PC-9 (cell line): ENCODE measurements at regions not wholly inside any gene's neighbourhood (a gene's known extent, or its start where the extent isn't known, plus 50 kb on each side); places are given as distances from the start of the nearest gene placed in this dataset.
A peak's percentile ranks its signal among the peaks of the same experiment; 100 is the strongest.

Experiments used
- BruUV-seq: library from RNA; stranded (reverse); fragments of 400-500 nt; replicated peaks from 2 replicates; lab custom pipeline; 2021; lab: Mats Ljungman, UMichigan
- CTCF ChIA-PET: fragments of 300-600 bp; sonication (Branson Sonifier 250); formaldehyde crosslinking; loops from one replicate; lab custom pipeline; 2022; ENCODE audit warnings: antibody characterized with exemption; lab: Charles Lee
- POLR2A ChIA-PET: fragments of 300-600 bp; sonication (Branson Sonifier 250); formaldehyde crosslinking; loops from one replicate; lab custom pipeline; 2022; ENCODE audit warnings: antibody characterized with exemption; ENCODE audit not compliant: unreplicated experiment; lab: Charles Lee
- DNase-seq, 2 experiments: peaks; one replicate each; pipeline versions ENCODE4 v3.0.0 to v3.0.0-alpha.2; 2015 to 2022; ENCODE audit warnings: mixed read lengths in 1 of 2
- H2AFZ ChIP-seq: fragments of 200-600 bp; sonication (generic); 2 replicates; pipeline ENCODE4 v1.8.1; 2017; ENCODE audit warnings: antibody characterized with exemption
- H3F3A ChIP-seq: fragments of 200-600 bp; sonication (generic); 2 replicates; pipeline ENCODE4 v1.8.1; 2017; ENCODE audit warnings: antibody characterized with exemption, mild to moderate bottlenecking, low read depth; ENCODE audit not compliant: insufficient read depth
- H3K27ac ChIP-seq: fragments of 200-600 bp; sonication (generic); 2 replicates; pipeline ENCODE4 v1.6.1; 2016; ENCODE audit warnings: mixed run types
- H3K27me3 ChIP-seq: fragments of 200-600 bp; sonication (generic); 2 replicates; pipeline ENCODE4 v1.6.1; 2016; ENCODE audit warnings: low read depth, mixed run types; ENCODE audit not compliant: insufficient read depth
- H3K36me3 ChIP-seq: fragments of 200-600 bp; sonication (generic); 2 replicates; pipeline ENCODE4 v1.6.1; 2016; ENCODE audit warnings: low read depth, mixed run types
- H3K4me1 ChIP-seq: fragments of 200-600 bp; sonication (generic); replicated peaks from 2 replicates; pipeline ENCODE4 v1.6.1; 2016; ENCODE audit warnings: mixed run types; ENCODE audit not compliant: insufficient read depth
- H3K4me2 ChIP-seq: fragments of 200-600 bp; sonication (generic); 2 replicates; pipeline ENCODE4 v1.6.1; 2017; ENCODE audit warnings: mixed run types
- H3K4me3 ChIP-seq: fragments of 200-600 bp; sonication (generic); 2 replicates; pipeline ENCODE4 v1.6.1; 2016; ENCODE audit warnings: mixed run types
- H3K79me2 ChIP-seq: fragments of 200-600 bp; sonication (generic); 2 replicates; pipeline ENCODE4 v1.6.1; 2017; ENCODE audit warnings: low read depth, mixed run types
- H3K9me2 ChIP-seq: fragments of 200-600 bp; sonication (generic); 2 replicates; pipeline ENCODE4 v1.8.1; 2017; ENCODE audit warnings: mild to moderate bottlenecking; ENCODE audit not compliant: insufficient read depth
- H3K9me3 ChIP-seq: fragments of 200-600 bp; sonication (generic); 2 replicates; pipeline ENCODE4 v1.8.1; 2016; ENCODE audit warnings: low read depth; ENCODE audit not compliant: insufficient read depth
- H4K20me1 ChIP-seq: fragments of 200-600 bp; sonication (generic); 2 replicates; pipeline ENCODE4 v1.8.1; 2017; ENCODE audit not compliant: insufficient read depth
- EZH2 ChIP-seq: fragments of 200-600 bp; sonication (generic); IDR thresholded peaks from 2 replicates; pipeline ENCODE4 v1.8.0; 2017; ENCODE audit warnings: antibody characterized with exemption, low read depth
- intact Hi-C: fragments of 100-400 bp; cut with micrococcal nuclease; formaldehyde crosslinking; loops from one replicate; pipeline ENCODE4 v1.10.0; 2022; ENCODE audit not compliant: unreplicated experiment
- TF ChIP-seq, protein P1 (sequence below): fragments of 200-600 bp; sonication (generic); conservative IDR thresholded peaks from 2 replicates; pipeline ENCODE4 v1.6.1; 2017; ENCODE audit warnings: mixed run types, antibody characterized with exemption, mild to moderate bottlenecking, moderate library complexity

DNA sequence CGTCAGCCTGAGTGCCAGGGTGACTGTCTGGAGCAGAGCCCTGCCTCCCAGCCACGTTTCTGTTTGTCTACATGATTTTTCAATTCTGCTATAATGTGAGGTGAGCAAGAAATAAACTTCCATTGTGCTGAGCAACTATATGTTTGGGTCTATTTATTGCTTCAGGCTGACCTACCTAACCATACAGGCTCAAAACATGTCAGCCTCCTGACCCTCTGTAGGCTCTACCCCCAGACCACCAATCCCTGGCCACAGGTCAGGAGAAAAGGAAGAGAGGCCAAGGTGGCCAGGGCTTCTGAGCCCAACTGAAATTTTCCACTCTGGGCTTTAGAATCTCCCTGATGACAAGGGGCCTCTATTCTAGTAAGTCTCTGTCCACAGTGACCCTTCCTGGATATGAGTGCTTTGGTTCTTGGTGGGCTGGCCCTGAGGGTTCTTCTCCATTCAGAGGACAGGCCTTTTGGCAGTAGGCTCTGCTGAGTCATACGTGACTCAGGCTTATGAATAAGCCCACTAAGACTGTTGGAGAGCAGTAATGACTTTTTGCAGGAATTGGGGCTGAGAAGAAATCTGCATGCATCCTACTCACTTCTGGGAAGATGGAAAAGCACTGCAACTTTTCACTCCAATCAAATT, 117.2 kb upstream of the TBCA start:
- DNase-seq = peak; percentile 62 to 73
- Histone ChIP-seq H3K79me2 (no peaks in the 10 kb centered on the region), H4K20me1 (no peaks in the 10 kb centered on the region), H3K4me3 (no peak overlapping the region), H3K36me3 (no peaks in the 10 kb centered on the region), H3K4me2 (0 out of 2 replicates have a peak overlapping the region, but pooled peaks have one; percentile 10), H3K9me2 (no peaks in the 10 kb centered on the region), H3K27ac (peak overlapping the region; percentile 21; the same call in 1 of the 2 replicates), H3K4me1 (peaks cover 16% of the 10 kb centered on the region), H2AFZ (no peak overlapping the region), H3F3A (no peaks in the 10 kb centered on the region), H3K27me3 (no peaks in the 10 kb centered on the region), H3K9me3 (no peaks in the 10 kb centered on the region)
- POLR2A ChIA-PET = no interaction called here
- CTCF ChIA-PET = no interaction called here
- no peak for TF ChIP-seq EZH2
- TF ChIP-seq, protein P1, sequence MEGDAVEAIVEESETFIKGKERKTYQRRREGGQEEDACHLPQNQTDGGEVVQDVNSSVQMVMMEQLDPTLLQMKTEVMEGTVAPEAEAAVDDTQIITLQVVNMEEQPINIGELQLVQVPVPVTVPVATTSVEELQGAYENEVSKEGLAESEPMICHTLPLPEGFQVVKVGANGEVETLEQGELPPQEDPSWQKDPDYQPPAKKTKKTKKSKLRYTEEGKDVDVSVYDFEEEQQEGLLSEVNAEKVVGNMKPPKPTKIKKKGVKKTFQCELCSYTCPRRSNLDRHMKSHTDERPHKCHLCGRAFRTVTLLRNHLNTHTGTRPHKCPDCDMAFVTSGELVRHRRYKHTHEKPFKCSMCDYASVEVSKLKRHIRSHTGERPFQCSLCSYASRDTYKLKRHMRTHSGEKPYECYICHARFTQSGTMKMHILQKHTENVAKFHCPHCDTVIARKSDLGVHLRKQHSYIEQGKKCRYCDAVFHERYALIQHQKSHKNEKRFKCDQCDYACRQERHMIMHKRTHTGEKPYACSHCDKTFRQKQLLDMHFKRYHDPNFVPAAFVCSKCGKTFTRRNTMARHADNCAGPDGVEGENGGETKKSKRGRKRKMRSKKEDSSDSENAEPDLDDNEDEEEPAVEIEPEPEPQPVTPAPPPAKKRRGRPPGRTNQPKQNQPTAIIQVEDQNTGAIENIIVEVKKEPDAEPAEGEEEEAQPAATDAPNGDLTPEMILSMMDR = no peak
- intact Hi-C loops = no loop called here
- BruUV-seq = no TSS peak

DNA sequence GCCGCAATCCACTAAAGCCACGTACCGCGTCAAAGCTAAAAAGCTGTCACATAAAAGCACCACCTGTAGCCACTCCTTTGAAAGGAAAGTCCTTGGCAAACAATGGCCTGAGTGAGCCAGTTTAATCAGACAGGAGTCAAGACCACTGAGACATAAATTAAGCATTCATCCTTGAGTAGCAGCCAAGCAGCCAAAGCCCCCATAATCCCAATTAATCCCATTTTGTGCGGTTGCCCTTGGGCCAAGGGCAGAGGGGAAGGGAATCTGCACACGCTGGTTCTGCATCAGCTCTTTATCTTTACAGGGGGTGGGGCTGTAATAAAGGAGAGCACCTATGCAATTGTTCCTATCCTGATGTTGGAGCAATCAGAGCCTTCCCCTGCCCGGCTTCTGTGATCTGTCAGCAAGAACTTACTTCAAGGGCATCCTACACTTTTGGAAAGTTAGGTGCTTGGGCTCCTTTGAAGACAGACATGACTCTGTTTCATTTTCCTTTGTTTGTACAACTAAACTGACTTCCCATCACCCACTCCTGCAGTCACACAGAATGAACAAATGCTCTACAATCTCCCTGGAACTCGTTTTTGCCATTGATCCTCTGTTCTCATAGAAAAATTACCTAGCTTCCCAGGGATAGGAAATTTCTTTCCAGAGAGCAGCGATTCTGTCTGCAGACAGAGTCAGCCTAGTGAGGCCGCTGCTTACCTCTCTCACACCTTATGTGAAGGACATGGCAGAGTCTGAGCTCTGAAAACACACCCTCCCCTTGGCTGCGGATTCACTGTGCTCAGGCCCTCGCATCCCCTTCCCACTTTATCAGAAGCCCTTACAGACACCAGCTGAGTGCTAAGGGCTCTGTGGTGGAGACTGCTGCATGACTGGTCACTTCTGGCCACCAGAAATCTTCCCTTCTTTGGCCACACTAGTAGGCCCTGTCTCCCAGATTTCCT, 116.2 kb upstream of the TBCA start:
- H3K4me2 ChIP-seq = no peak overlapping the region
- BruUV-seq = no TSS peak

DNA sequence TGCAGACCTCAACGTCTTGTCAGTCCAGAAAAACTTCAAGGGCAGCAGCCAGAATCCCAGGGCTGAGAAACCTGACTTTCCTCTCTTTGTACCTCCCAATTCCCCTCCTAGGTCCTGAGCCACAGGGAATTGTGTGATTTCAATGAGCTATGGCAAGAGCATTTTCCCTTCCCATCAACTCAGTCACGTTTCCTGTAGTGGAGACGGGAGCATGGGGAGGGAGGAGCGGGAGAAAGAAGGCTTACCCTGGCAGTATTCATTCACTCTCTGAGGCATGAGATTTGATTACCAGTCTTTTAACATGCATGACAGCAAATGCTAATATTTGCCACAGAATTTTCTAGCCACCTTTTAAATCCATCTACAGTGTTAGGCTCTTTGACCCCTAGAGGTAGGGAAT, 109.4 kb upstream of the TBCA start:
- DNase-seq = no peak
- TF ChIP-seq EZH2 = no peak
- TF ChIP-seq, protein P1 = no peak
- BruUV-seq = no TSS peak
- Histone ChIP-seq H3K9me2 (no peaks in the 10 kb centered on the region; the same call in 1 of the 2 replicates), H3K79me2 (no peaks in the 10 kb centered on the region), H3K36me3 (no peaks in the 10 kb centered on the region), H3K27ac (no peak overlapping the region), H3F3A (no peaks in the 10 kb centered on the region), H4K20me1 (no peaks in the 10 kb centered on the region), H3K4me1 (no peaks in the 10 kb centered on the region), H3K27me3 (peaks cover 12% of the 10 kb centered on the region; the same call in 1 of the 2 replicates), H3K4me2 (no peak overlapping the region), H3K4me3 (no peak overlapping the region), H3K9me3 (no peaks in the 10 kb centered on the region), H2AFZ (no peak overlapping the region)
- POLR2A ChIA-PET = no interaction called here
- CTCF ChIA-PET = no interaction called here
- intact Hi-C loops = no loop called here

More for the DNA sequence above, 116.2 kb upstream of the TBCA start:
- Histone ChIP-seq H4K20me1 (no peaks in the 10 kb centered on the region), H3K4me1 (peaks cover 16% of the 10 kb centered on the region), H3K9me2 (no peaks in the 10 kb centered on the region), H3K27me3 (no peaks in the 10 kb centered on the region), H2AFZ (no peak overlapping the region), H3K27ac (no peak overlapping the region), H3K36me3 (no peaks in the 10 kb centered on the region), H3K4me3 (no peak overlapping the region), H3K9me3 (no peaks in the 10 kb centered on the region), H3F3A (no peaks in the 10 kb centered on the region), H3K79me2 (no peaks in the 10 kb centered on the region)
- TF ChIP-seq, protein P1 = no peak
- TF ChIP-seq EZH2 = no peak
- ChIA-PET POLR2A (no interaction called here), CTCF (no interaction called here)
- intact Hi-C loops = no loop called here
- no peak for DNase-seq
